Putamen (tissue), 1 donor: ENCODE measurements at regions not wholly inside any gene's neighbourhood (a gene's known extent, or its start where the extent isn't known, plus 50 kb on each side); places are given as distances from the start of the nearest gene placed in this dataset.

Source experiments
- DNase-seq: peaks from one replicate; pipeline ENCODE4 v3.0.0-alpha.2; 2016; ENCODE audit warnings: low spot score

- DNase-seq, result no peak
These were observed 55.2 kb downstream of the IRX2 start for GRCh38 chr5:2696156-2696807.

GRCh38 chr5:2695200-2695891, 56.1 kb downstream of the IRX2 start:
- no peak for DNase-seq

GRCh38 chr5:2691530-2691929, 59.9 kb downstream of the IRX2 start:
- DNase-seq, result no peak

GRCh38 chr5:2690293-2690692, 61.2 kb downstream of the IRX2 start:
- no peak for DNase-seq

GRCh38 chr5:2688586-2688985, 62.9 kb downstream of the IRX2 start:
- DNase-seq, result no peak

- no peak for DNase-seq
These were observed 63.7 kb downstream of the IRX2 start for GRCh38 chr5:2687746-2688145.

- no peak for DNase-seq
These were observed 65.0 kb downstream of the IRX2 start for GRCh38 chr5:2686321-2687124.

GRCh38 chr5:2685651-2686272, 65.7 kb downstream of the IRX2 start:
- no peak for DNase-seq

- no peak for DNase-seq
These were observed 66.9 kb downstream of the IRX2 start for GRCh38 chr5:2684606-2685005.

GRCh38 chr5:2683720-2684119, 67.8 kb downstream of the IRX2 start:
- no peak for DNase-seq

- no peak for DNase-seq
These were observed 70.0 kb downstream of the IRX2 start for GRCh38 chr5:2681476-2681875.

- DNase-seq, result no peak
These were observed 70.5 kb downstream of the IRX2 start for GRCh38 chr5:2680979-2681378.

- no peak for DNase-seq
These were observed 73.8 kb downstream of the IRX2 start for GRCh38 chr5:2677689-2678088.

GRCh38 chr5:2675548-2675947, 75.9 kb downstream of the IRX2 start:
- no peak for DNase-seq

- no peak for DNase-seq
These were observed 77.0 kb downstream of the IRX2 start for GRCh38 chr5:2674456-2674855.

- DNase-seq, result no peak
These were observed 80.5 kb downstream of the IRX2 start for GRCh38 chr5:2670940-2671339.

- DNase-seq, result no peak
These were observed 81.6 kb downstream of the IRX2 start for GRCh38 chr5:2669913-2670312.

- no peak for DNase-seq
These were observed 82.2 kb downstream of the IRX2 start for GRCh38 chr5:2669259-2669658.

GRCh38 chr5:2666081-2666480, 85.4 kb downstream of the IRX2 start:
- no peak for DNase-seq

- no peak for DNase-seq
These were observed 88.0 kb downstream of the IRX2 start for GRCh38 chr5:2663489-2663888.

- no peak for DNase-seq
These were observed 91.2 kb downstream of the IRX2 start for GRCh38 chr5:2660315-2660714.

GRCh38 chr5:2658881-2659470, 92.5 kb downstream of the IRX2 start:
- DNase-seq, result peak; percentile 20
